SK-N-SH (cell line): ENCODE measurements at regions not wholly inside any gene's neighbourhood (a gene's known extent, or its start where the extent isn't known, plus 50 kb on each side); places are given as distances from the start of the nearest gene placed in this dataset.

Source experiments
- CTCF ChIA-PET: fragments of 300-600, 350-600 bp; formaldehyde crosslinking; extraction: SDS; loops from one replicate; lab custom pipeline; 2021; lab: Yijun Ruan, JAX
- POLR2A ChIA-PET: fragments of 350-600 bp; sonication (Branson Sonifier 250); formaldehyde crosslinking; extraction: SDS; loops from one replicate; lab custom pipeline; 2020; ENCODE audit warnings: antibody characterized with exemption, inconsistent platforms; lab: Yijun Ruan, JAX
- DNase-seq: peaks from one replicate; pipeline ENCODE4 v3.0.0; 2012
- H2AFZ ChIP-seq: fragments of 200-600 bp; sonication (generic); 2 replicates; pipeline ENCODE4 v1.8.1; 2016; ENCODE audit warnings: antibody characterized with exemption, mild to moderate bottlenecking, low read depth
- H3F3A ChIP-seq: fragments of 200-600 bp; sonication (generic); replicated peaks from 2 replicates; pipeline ENCODE3; 2016; ENCODE audit warnings: antibody characterized with exemption, mild to moderate bottlenecking; ENCODE audit not compliant: insufficient read depth
- H3K27ac ChIP-seq, 2 experiments: fragments of 200-500 bp in 1 of 2; fragments of 200-600 bp in 1 of 2; sonication (Bioruptor generic) in 1 of 2; sonication (generic), shearing (Covaris generic) in 1 of 2; 2 replicates each; pipeline versions ENCODE4 v1.5.1 to v1.6.1; 2014 to 2016; ENCODE audit warnings: low read depth in 2 of 2, inconsistent platforms in 1 of 2, low read length in 1 of 2, mild to moderate bottlenecking in 1 of 2, mixed read lengths in 1 of 2
- H3K27me3 ChIP-seq: fragments of 200-600 bp; sonication (generic), shearing (Covaris generic); 2 replicates; pipeline ENCODE4 v1.6.1; 2016; ENCODE audit warnings: mixed run types; ENCODE audit not compliant: insufficient read depth
- H3K36me3 ChIP-seq, 2 experiments: fragments of 200-500 bp in 1 of 2; fragments of 200-600 bp in 1 of 2; sonication (Bioruptor generic) in 1 of 2; sonication (generic) in 1 of 2; replicated peaks in 1 of 2; 2 replicates each; pipeline versions ENCODE3 to v1.5.1; 2014 to 2016; ENCODE audit warnings: low read length in 1 of 2, mild to moderate bottlenecking in 1 of 2; ENCODE audit not compliant: insufficient read depth in 2 of 2, control insufficient read depth in 1 of 2
- H3K4me1 ChIP-seq, 2 experiments: fragments of 200-500 bp in 1 of 2; fragments of 200-600 bp in 1 of 2; sonication (Bioruptor generic) in 1 of 2; sonication (generic), shearing (Covaris generic) in 1 of 2; 2 replicates each; pipeline versions ENCODE4 v1.5.1 to v1.6.1; 2014 to 2016; ENCODE audit warnings: low read depth in 1 of 2, low read length in 1 of 2, mixed run types in 1 of 2; ENCODE audit not compliant: insufficient read depth in 2 of 2, control insufficient read depth in 1 of 2
- H3K4me2 ChIP-seq: fragments of 200-600 bp; sonication (generic), shearing (Covaris generic); 2 replicates; pipeline ENCODE4 v1.6.1; 2017; ENCODE audit warnings: mixed run types
- H3K4me3 ChIP-seq, 2 experiments: fragments of 200-500 bp in 1 of 2; fragments of 200-600 bp in 1 of 2; sonication (Bioruptor generic) in 1 of 2; sonication (generic), shearing (Covaris generic) in 1 of 2; 2 replicates each; pipeline versions ENCODE4 v1.5.1 to v1.8.1; 2014 to 2016; ENCODE audit warnings: low read depth in 2 of 2, inconsistent platforms in 1 of 2, low read length in 1 of 2, mild to moderate bottlenecking in 1 of 2, mixed read lengths in 1 of 2, moderate library complexity in 1 of 2
- H3K79me2 ChIP-seq: fragments of 200-600 bp; sonication (generic); 2 replicates; pipeline ENCODE4 v1.8.1; 2017; ENCODE audit warnings: mild to moderate bottlenecking; ENCODE audit not compliant: insufficient read depth
- H3K9ac ChIP-seq: fragments of 200-600 bp; sonication (generic); 2 replicates; pipeline ENCODE4 v1.6.1; 2017; ENCODE audit warnings: mixed run types
- H3K9me2 ChIP-seq: fragments of 200-600 bp; sonication (generic); 2 replicates; pipeline ENCODE4 v1.6.1; 2017; ENCODE audit warnings: mixed run types
- H3K9me3 ChIP-seq: fragments of 200-600 bp; sonication (generic); 2 replicates; pipeline ENCODE4 v1.6.1; 2017; ENCODE audit warnings: mixed run types, mild to moderate bottlenecking, moderate library complexity
- H4K20me1 ChIP-seq: fragments of 200-600 bp; sonication (generic); 2 replicates; pipeline ENCODE4 v1.6.1; 2017; ENCODE audit warnings: mild to moderate bottlenecking, mixed run types; ENCODE audit not compliant: insufficient read depth
- CHD2 ChIP-seq: fragments of 150-350 bp; IDR thresholded peaks from 2 replicates; pipeline ENCODE4 v1.6.1; 2018; ENCODE audit warnings: low read length; ENCODE audit not compliant: partially characterized antibody
- ELF1 ChIP-seq: IDR thresholded peaks from 2 replicates; pipeline ENCODE4 v1.4.0; 2012
- EP300 ChIP-seq, 2 experiments: IDR thresholded peaks; 2 replicates each; pipeline versions ENCODE4 v1.4.0 to v1.6.1; 2012; ENCODE audit warnings: borderline replicate concordance in 1 of 2, low read depth in 1 of 2, low read length in 1 of 2
- FOSL2 ChIP-seq: IDR thresholded peaks from 2 replicates; pipeline ENCODE4 v1.4.0; 2012; ENCODE audit warnings: low read depth, mild to moderate bottlenecking, moderate library complexity, borderline replicate concordance
- FOXJ3 ChIP-seq: sonication (generic); formaldehyde crosslinking; IDR thresholded peaks from 2 replicates; pipeline ENCODE4 v1.5.1; 2020; ENCODE audit warnings: mild to moderate bottlenecking, missing genetic modification reagents
- FOXM1 ChIP-seq: IDR thresholded peaks from 2 replicates; pipeline ENCODE4 v1.4.0; 2012; ENCODE audit warnings: low read depth, mild to moderate bottlenecking
- JUND ChIP-seq: IDR thresholded peaks from 2 replicates; pipeline ENCODE4 v1.4.0; 2012
- MEF2A ChIP-seq: IDR thresholded peaks from 2 replicates; pipeline ENCODE4 v1.4.0; 2012; ENCODE audit warnings: low read depth, borderline replicate concordance
- MXI1 ChIP-seq: IDR thresholded peaks from 2 replicates; pipeline ENCODE4 v1.6.1; 2012; ENCODE audit warnings: mild to moderate bottlenecking, low read depth, low read length, improper control_type of control experiment
- NRF1 ChIP-seq: IDR thresholded peaks from 2 replicates; pipeline ENCODE4 v1.6.1; 2012; ENCODE audit warnings: low read depth, mild to moderate bottlenecking, low read length
- RCOR1 ChIP-seq: fragments of 150-350 bp; IDR thresholded peaks from 2 replicates; pipeline ENCODE4 v1.6.1; 2017; ENCODE audit warnings: antibody characterized with exemption, low read length
- RFX5 ChIP-seq: IDR thresholded peaks from 2 replicates; pipeline ENCODE4 v1.6.1; 2012; ENCODE audit warnings: mild to moderate bottlenecking, improper control_type of control experiment, low read length
- RXRA ChIP-seq: IDR thresholded peaks from 2 replicates; pipeline ENCODE4 v1.4.0; 2012; ENCODE audit warnings: low read depth, mild to moderate bottlenecking, borderline replicate concordance
- SIN3A ChIP-seq: IDR thresholded peaks from 2 replicates; pipeline ENCODE4 v1.6.1; 2012; ENCODE audit warnings: low read depth, mild to moderate bottlenecking, low read length, moderate library complexity, borderline replicate concordance
- TAF1 ChIP-seq: IDR thresholded peaks from 2 replicates; pipeline ENCODE4 v1.6.1; 2012; ENCODE audit warnings: low read depth, mild to moderate bottlenecking, low read length, moderate library complexity, borderline replicate concordance
- TCF12 ChIP-seq: IDR thresholded peaks from 2 replicates; pipeline ENCODE4 v1.4.0; 2012
- TEAD4 ChIP-seq: IDR thresholded peaks from 2 replicates; pipeline ENCODE4 v1.4.0; 2012; ENCODE audit warnings: mild to moderate bottlenecking, borderline replicate concordance; ENCODE audit not compliant: insufficient read depth
- YY1 ChIP-seq: IDR thresholded peaks from 2 replicates; pipeline ENCODE4 v1.4.0; 2012; ENCODE audit warnings: low read depth, mild to moderate bottlenecking
- WGBS: methylation state at CpG from one replicate; pipeline ENCODE4 v1.1.6; 2017; ENCODE audit warnings: low lambda C conversion rate; 5-methylcytosine and 5-hydroxymethylcytosine counted together
- TF ChIP-seq, protein P1 (sequence below): IDR thresholded peaks from 2 replicates; pipeline ENCODE4 v1.4.0; 2012; ENCODE audit warnings: low read depth, borderline replicate concordance

DNA sequence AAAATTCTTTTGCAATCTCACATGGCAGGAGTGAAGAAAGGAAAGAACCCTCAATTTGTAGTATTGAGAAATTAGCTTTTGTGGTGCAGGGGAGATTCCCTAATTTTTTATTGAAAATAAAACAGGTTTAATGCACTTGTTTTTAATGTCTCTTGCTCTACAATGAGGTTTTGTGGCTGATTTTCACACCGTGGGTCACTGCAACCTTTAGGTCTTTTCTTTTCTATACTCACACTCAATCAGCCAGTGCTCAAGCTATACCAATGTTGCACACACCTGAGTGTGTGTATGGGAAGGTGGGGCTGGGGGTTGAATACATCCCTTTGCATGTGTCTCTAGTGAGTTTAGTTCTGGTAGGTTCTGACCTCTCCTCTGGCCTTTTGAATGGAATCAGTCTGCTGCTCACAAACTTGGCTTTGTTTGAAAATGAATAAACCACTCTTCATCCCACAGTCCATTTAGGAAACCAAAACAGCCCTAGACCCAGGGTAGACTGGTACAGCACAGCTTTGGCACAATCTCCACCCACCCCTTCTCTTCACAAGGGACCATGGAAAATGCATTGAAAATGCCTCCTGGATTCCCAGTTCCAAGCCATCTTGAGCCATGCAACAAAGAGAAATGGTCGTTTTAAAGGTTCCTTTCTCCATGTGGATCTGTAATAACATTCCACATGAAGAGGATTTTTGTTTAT, 411.5 kb downstream of the SFMBT2 start (continued):
- no peak for TF ChIP-seq TAF1
- no peak for TF ChIP-seq TEAD4
- TF ChIP-seq CHD2 = no peak
- TF ChIP-seq RFX5 = no peak
- TF ChIP-seq FOXJ3 (CRISPR knock-in tag) = no peak
- no peak for TF ChIP-seq EP300 (IDR thresholded peaks at IDR 0.05; ENCODE audit: borderline replicate concordance in 1 of 2, low read depth in 1 of 2, low read length in 1 of 2)
- no peak for TF ChIP-seq ELF1
- TF ChIP-seq FOSL2 = no peak
- no peak for TF ChIP-seq RXRA
- TF ChIP-seq MEF2A = no peak
- TF ChIP-seq RCOR1 = no peak

DNA sequence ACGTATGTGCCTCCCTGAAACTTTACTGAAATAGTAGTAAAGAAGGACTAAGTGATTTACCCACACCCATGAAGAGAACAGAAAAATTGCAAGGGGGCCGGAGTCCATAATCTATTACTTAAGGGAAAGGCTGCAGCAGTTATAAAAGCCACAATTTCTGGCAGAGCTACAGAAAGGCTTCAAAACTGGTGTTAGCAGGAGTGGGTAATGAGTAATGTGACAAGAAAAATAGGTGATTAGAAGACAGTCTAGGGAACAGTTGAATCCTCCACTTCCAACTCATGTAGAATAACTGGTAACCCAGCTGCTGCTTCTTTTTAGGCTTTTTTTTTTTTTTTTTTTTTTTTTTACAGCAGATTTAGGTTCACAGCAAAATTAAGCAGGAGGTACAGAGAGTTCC, 413.3 kb downstream of the SFMBT2 start:
- no peaks in the 10 kb centered on the region for H3K4me1 ChIP-seq
- H3K4me2 ChIP-seq = no peak overlapping the region
- H3K27ac ChIP-seq = no peak overlapping the region
- WGBS = 35% methylated on average over 2 of the region's 2 CpGs
- H2AFZ ChIP-seq = no peak overlapping the region
- no peak overlapping the region for H3K4me3 ChIP-seq
- no peak overlapping the region for H3K9ac ChIP-seq
- no peaks in the 10 kb centered on the region for H4K20me1 ChIP-seq
- H3K79me2 ChIP-seq = no peaks in the 10 kb centered on the region
- POLR2A ChIA-PET = no interaction called here
- no peak for DNase-seq
- CTCF ChIA-PET = no interaction called here
- H3K36me3 ChIP-seq = no peaks in the 10 kb centered on the region
- no peaks in the 10 kb centered on the region for H3K27me3 ChIP-seq
- H3K9me3 ChIP-seq = no peaks in the 10 kb centered on the region
- TF ChIP-seq YY1 (no peak), MXI1 (no peak), MEF2A (no peak), TEAD4 (no peak), ELF1 (no peak), NRF1 (no peak), TCF12 (no peak), SIN3A (no peak), JUND (no peak), FOXM1 (no peak)
- TF ChIP-seq, protein P1, sequence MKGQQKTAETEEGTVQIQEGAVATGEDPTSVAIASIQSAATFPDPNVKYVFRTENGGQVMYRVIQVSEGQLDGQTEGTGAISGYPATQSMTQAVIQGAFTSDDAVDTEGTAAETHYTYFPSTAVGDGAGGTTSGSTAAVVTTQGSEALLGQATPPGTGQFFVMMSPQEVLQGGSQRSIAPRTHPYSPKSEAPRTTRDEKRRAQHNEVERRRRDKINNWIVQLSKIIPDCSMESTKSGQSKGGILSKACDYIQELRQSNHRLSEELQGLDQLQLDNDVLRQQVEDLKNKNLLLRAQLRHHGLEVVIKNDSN = no peak
- no peaks in the 10 kb centered on the region for H3F3A ChIP-seq
- no peaks in the 10 kb centered on the region for H3K9me2 ChIP-seq
